AG09319 (cell line): ENCODE measurements at regions not wholly inside any gene's neighbourhood (a gene's known extent, or its start where the extent isn't known, plus 50 kb on each side); places are given as distances from the start of the nearest gene placed in this dataset.

Source experiments
- DNase-seq: peaks from one replicate; pipeline ENCODE4 v3.0.0-alpha.2; 2010; ENCODE audit warnings: low read depth; ENCODE audit errors: extremely low read depth
- TF ChIP-seq, protein P1 (sequence below): IDR thresholded peaks from 2 replicates; pipeline ENCODE4 v1.5.1; 2011; ENCODE audit warnings: low read depth, mild to moderate bottlenecking, inconsistent platforms, low read length, moderate library complexity

DNA sequence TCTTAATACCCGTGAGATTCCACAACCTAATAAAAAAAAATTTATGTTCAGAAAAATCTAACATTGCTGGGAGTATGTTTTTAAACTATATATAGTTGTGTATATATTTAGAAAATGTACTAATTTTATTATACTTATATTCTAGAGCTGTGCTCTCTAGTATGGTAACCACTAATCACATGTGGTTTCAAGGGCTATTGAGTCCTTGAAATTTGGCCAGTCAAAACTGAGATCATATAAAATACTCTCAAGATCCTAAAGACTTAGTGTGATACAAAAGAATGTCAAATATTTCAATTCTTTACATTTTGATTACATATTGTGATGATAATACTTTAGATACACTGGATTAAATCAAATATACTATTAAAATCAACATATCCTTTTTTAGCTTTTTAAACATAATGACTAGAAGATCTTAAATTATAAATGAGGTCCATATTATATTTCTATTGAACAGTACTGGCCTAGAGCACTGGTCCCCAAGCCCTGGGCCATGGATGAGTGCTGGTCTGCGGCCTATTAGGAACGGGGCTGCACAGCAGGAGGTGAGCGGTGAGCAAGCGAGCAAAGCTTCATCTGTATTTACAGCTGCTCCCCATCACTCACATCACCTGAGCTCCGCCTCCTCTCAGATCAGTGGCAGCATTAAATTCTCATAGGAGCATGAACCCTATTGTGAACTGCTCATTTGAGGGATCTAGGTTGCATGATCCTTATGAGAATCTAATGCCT is 176.5 kb upstream of the NBEA start:
- TF ChIP-seq, protein P1, sequence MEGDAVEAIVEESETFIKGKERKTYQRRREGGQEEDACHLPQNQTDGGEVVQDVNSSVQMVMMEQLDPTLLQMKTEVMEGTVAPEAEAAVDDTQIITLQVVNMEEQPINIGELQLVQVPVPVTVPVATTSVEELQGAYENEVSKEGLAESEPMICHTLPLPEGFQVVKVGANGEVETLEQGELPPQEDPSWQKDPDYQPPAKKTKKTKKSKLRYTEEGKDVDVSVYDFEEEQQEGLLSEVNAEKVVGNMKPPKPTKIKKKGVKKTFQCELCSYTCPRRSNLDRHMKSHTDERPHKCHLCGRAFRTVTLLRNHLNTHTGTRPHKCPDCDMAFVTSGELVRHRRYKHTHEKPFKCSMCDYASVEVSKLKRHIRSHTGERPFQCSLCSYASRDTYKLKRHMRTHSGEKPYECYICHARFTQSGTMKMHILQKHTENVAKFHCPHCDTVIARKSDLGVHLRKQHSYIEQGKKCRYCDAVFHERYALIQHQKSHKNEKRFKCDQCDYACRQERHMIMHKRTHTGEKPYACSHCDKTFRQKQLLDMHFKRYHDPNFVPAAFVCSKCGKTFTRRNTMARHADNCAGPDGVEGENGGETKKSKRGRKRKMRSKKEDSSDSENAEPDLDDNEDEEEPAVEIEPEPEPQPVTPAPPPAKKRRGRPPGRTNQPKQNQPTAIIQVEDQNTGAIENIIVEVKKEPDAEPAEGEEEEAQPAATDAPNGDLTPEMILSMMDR: no peak
- DNase-seq: no peak

DNA sequence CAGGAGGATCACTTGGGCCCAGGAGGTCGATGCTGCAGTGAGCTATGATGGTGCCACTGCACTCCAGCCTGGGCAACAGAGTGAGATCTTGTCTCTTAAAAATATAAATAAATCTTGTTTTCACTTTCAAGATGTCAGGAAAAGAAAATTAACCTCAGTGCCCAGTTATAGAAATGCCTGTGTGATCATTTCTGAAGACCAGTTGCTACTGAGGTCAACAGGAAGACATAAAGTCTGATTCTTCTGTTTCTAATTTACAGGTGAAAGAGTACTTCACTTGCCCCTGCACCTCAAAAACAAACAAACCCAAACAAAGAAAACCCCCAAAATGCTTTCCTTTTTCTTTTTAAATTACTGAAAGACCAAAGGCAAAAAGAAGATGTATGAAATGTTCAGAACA is 174.3 kb upstream of the NBEA start:
- TF ChIP-seq, protein P1: no peak

DNA sequence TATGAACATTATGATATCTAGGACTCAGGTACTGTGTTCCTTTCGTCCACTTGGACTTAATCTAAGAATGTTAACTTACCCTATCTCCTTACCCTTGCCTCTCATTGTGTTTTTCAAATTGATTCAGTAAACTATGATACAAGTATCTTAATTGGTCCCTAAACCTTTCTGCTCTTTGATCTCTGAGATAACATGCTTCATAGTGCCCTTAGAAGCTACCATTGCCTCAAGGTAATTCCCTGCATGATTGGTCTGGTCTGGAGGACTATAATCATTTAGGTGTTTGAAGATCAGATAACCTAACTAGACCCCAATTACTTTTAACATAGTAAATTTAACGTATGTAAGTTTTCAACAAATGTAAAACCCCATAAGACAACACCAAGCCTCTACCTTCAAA is 169.9 kb upstream of the NBEA start:
- TF ChIP-seq, protein P1: no peak
- DNase-seq: no peak

More for the DNA sequence above, 174.3 kb upstream of the NBEA start:
- no peak for DNase-seq

DNA sequence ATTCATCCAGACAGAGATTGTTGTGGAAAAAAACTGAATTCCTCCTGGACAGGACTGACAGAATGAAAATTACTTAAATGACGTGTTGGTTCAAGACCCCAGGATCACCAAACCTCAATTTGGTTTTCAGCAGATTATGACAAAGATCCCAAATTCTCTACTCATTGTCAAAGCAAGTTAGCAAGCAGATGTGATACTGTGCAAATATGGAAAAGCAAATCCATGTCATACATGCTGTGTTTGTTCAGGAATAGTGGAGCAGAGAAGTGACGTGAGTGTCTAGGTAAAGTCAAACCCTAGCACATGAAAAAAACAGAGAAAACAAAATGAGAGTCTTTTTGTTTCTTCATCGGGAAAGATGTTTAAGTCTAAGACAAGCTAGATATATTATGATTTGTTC is 169.2 kb upstream of the NBEA start:
- TF ChIP-seq, protein P1: no peak
- no peak for DNase-seq

DNA sequence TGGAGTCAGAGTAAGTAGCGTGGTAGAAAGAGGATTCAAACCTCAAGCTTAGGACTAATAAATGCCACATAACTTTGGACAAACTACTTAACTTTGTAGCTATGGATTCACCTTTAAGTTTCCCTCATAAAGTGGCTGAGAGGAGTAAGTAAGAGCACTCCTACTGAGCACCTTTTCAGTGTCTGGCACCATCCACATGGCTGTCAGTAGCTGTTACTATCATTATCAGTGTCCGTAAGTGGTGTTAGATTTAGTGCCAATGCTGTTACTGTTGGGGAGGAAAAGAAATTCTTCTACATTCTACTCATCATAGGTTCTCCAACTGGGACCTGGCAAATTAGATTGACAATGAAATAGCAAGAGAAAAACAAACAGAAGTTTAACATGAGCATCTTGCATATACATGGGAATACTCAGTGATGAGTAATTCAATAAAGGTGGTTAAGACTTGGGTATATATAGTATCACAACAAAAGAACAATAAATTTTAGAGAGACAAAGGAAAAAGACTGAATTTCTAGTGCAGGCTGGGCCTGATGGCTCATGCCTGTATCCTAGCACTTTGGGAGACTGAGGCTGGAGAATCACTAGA is 165.6 kb upstream of the NBEA start:
- no peak for DNase-seq
- TF ChIP-seq, protein P1: no peak

DNA sequence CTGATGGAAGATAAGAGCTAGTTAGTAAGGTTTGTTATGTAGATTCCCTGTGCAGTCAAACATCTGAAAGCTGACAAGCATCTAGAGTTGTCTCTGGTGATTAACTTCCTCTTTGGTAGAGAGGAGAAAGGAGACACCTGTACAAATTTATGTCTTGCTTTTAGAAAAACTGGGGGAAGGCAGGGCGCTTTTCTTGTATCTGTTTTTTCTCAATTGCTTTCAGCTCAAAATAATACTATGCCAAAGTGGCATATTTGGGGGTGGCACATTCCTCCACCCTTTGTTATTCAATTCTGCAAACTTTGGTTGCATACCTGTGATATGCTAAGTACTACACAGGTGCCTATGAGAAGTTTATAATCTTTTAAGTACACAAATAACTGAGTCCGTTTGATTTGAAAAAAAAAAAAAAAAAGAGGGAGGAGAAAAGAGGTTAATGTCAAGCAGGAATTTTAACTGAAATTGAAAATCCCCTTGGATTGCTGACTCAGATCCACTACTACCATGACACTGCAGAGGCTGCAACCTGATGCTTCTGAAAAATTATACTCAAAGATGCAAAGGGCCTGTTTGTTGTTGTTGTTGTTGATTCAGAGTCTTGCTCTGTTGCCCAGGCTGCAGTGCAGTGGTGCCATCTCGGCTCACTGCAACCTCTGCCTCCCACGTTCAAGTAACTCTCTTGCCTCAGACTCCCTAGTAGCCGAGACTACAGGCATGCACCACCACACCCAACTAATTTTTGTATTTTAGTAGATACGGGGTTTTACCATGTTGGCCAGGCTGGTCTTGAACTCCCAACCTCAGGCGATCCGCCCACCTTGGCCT is 164.8 kb upstream of the NBEA start:
- TF ChIP-seq, protein P1: no peak
- DNase-seq: no peak

DNA sequence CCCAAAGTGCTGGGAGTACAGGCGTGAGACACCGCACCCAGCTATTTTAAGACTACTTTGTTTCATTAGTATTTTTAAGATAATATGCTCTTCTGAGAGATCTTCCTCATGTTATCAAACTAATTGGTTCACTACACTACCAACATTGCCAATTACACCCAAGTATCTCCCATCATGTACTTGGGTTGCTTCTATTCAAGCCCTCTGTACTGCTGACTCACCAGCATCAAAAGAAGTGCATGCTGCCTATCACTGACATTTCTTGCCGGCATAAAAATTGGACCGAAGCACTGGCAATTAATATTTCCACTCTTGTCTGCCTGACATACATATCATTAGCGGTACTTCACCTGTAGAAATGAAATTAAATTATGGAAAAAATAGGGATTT is 164.2 kb upstream of the NBEA start:
- DNase-seq: no peak
- TF ChIP-seq, protein P1: no peak
